ENCODE measurements at regions not wholly inside any gene's neighbourhood (a gene's known extent, or its start where the extent isn't known, plus 50 kb on each side); places are given as distances from the start of the nearest gene placed in this dataset.

DNA sequence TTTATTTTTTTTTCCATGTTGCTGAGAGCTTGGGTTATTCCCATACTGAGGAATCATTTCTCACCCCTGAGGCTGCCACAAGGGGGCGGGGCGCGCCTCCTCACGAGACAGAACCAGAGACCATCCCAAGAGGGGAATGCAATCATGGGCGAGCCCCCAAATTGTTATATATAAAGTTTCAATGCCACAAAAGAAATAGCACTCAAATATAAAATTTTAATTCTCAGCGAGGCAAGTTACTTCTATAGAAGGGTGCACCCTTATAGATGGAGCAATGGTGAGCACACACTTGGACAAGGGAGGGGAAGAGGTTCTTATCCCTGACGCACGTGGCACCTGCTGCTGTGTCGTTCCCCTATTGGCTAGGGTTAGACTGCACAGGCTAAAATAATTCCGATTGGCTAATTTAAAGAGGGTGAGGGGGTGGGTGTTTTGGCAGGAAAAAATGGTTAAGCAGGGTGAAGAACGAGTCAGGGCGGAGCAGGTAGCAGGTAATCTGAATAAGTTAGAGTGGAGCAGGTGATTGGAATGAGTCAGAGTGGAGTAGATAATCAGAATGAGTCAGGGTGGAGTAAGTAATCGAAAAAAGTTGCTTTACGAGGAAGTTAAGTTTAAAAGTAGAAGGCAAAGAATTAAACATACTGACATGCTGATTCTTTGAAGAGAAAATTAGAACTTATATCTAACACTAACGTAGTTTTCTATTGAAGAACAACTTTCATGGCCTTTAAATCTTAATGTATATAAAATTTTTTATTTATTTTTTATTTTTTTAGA lies 177.5 kb downstream of the MTCL1 start (continued):
- TF ChIP-seq, protein P1, sequence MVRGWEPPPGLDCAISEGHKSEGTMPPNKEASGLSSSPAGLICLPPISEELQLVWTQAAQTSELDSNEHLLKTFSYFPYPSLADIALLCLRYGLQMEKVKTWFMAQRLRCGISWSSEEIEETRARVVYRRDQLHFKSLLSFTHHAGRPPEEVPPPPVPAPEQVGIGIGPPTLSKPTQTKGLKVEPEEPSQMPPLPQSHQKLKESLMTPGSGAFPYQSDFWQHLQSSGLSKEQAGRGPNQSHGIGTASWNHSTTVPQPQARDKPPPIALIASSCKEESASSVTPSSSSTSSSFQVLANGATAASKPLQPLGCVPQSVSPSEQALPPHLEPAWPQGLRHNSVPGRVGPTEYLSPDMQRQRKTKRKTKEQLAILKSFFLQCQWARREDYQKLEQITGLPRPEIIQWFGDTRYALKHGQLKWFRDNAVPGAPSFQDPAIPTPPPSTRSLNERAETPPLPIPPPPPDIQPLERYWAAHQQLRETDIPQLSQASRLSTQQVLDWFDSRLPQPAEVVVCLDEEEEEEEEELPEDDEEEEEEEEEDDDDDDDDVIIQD (CRISPR knock-in tag; IDR thresholded peaks at IDR 0.05) = no peak
- no peak for TF ChIP-seq SNIP1 (IDR thresholded peaks at IDR 0.05; ENCODE audit: low read depth)
- no peak for TF ChIP-seq RBM17 (IDR thresholded peaks at IDR 0.05; ENCODE audit: borderline replicate concordance, low read depth, low read length)
- TF ChIP-seq USF1 (CRISPR knock-in tag; IDR thresholded peaks at IDR 0.05) = peak; percentile 34; the same call in 1 of the 2 replicates
- TF ChIP-seq RAD21 (CRISPR knock-in tag; conservative IDR thresholded peaks at IDR 0.05 in 1 of 2, IDR thresholded peaks at IDR 0.05 in 1 of 2) = peak; percentile 86 to 95
- no peak for TF ChIP-seq ZNF217 (CRISPR knock-in tag; IDR thresholded peaks at IDR 0.05)
- TF ChIP-seq HCFC1 (IDR thresholded peaks at IDR 0.05; ENCODE audit: low read depth, low read length) = no peak
- TF ChIP-seq RFX5 (IDR thresholded peaks at IDR 0.05; ENCODE audit: low read depth, low read length) = no peak
- TF ChIP-seq ZBTB12 (CRISPR knock-in tag; IDR thresholded peaks at IDR 0.05) = no peak
- TF ChIP-seq CREB3 (tag; conservative IDR thresholded peaks at IDR 0.05; ENCODE audit: low read depth) = no peak
- peak; percentile 43; the same call in 1 of the 2 replicates for TF ChIP-seq CTBP1 (IDR thresholded peaks at IDR 0.05; ENCODE audit: borderline replicate concordance)
- no peak for TF ChIP-seq MEF2A (IDR thresholded peaks at IDR 0.05; ENCODE audit: control insufficient read depth, low read depth, low read length)
- TF ChIP-seq ZNF175 (CRISPR knock-in tag; IDR thresholded peaks at IDR 0.05; ENCODE audit: low read depth) = no peak
- TF ChIP-seq NBN (IDR thresholded peaks at IDR 0.05; ENCODE audit: low read depth) = peak; percentile 54; the same call in 1 of the 2 replicates
- TF ChIP-seq FOXK2 (conservative IDR thresholded peaks at IDR 0.05 in 1 of 2, IDR thresholded peaks at IDR 0.05 in 1 of 2; ENCODE audit: low read depth in 2 of 2) = 0 out of 4 replicates have a peak, but pooled peaks have one; percentile 17 to 28
- peak; percentile 4 to 23; a peak in 1 of 4 replicates for TF ChIP-seq NRF1 (conservative IDR thresholded peaks at IDR 0.05 in 1 of 2, IDR thresholded peaks at IDR 0.05 in 1 of 2)
- no peak for TF ChIP-seq ZNF583 (CRISPR knock-in tag; IDR thresholded peaks at IDR 0.05)
- no peak for TF ChIP-seq DLX4 (CRISPR knock-in tag; IDR thresholded peaks at IDR 0.05)
- peak in 1 of 2 experiments; percentile 34; a peak in 1 of 4 replicates for TF ChIP-seq MAZ (CRISPR knock-in tag; conservative IDR thresholded peaks at IDR 0.05 in 1 of 2, IDR thresholded peaks at IDR 0.05 in 1 of 2)
- TF ChIP-seq CREB1 (IDR thresholded peaks at IDR 0.05) = no peak
- TF ChIP-seq CREB1 (CRISPR knock-in tag; IDR thresholded peaks at IDR 0.05) = 0 out of 2 replicates have a peak, but pooled peaks have one; percentile 44
- TF ChIP-seq CC2D1A (IDR thresholded peaks at IDR 0.05) = peak; percentile 92

Measured in K562 (cell line).